Spleen (tissue), 7 donors: ENCODE measurements at regions not wholly inside any gene's neighbourhood (a gene's known extent, or its start where the extent isn't known, plus 50 kb on each side); places are given as distances from the start of the nearest gene placed in this dataset.

Source experiments
- POLR2A ChIP-seq, 3 donors: fragments of 450-650 bp; IDR thresholded peaks; one replicate each; pipeline ENCODE4 v1.5.1; 2017; ENCODE audit warnings: antibody characterized with exemption in 3 of 3, mild to moderate bottlenecking in 1 of 3
- TF ChIP-seq, protein P1 (sequence below), 11 experiments: fragments of 200-600 bp in 7 of 11; fragments of 450-650 bp in 4 of 11; sonication (generic) in 4 of 11; IDR thresholded peaks in 8 of 11; conservative IDR thresholded peaks in 3 of 11; 1 replicate in 7 of 11; 2 replicates in 4 of 11; pipeline versions ENCODE4 v1.4.0 to v1.8.0; 2016 to 2021; ENCODE audit warnings: antibody characterized with exemption in 11 of 11, inconsistent platforms in 4 of 11, mild to moderate bottlenecking in 1 of 11
- donor health status: DM: no; HTN: no; CAD: no; lungs with moderate emphysema.
- donor health status: DM: no; HTN: no; CAD: no.
- donor health status: DM: no; HTN: no; CAD: no.

DNA sequence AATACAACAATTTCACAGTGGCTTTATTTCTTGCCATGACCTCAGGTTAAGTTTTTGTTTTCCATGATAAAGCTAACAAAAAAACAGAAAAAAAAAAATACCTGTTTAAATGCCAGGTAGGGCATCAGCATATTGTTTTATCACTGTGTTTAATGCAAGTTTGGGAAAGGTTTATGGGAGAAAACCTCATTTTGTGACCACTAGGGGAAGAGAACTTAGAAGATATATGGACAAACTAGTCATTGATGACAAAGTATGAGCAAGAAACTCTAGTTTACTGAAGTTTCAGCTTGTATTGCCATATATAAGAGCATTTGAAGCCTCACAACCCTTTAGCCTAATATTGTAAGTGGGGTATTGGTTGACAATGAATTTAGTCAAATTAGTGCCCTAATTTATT, 1431.4 kb upstream of the CDH18 start:
- TF ChIP-seq, protein P1, sequence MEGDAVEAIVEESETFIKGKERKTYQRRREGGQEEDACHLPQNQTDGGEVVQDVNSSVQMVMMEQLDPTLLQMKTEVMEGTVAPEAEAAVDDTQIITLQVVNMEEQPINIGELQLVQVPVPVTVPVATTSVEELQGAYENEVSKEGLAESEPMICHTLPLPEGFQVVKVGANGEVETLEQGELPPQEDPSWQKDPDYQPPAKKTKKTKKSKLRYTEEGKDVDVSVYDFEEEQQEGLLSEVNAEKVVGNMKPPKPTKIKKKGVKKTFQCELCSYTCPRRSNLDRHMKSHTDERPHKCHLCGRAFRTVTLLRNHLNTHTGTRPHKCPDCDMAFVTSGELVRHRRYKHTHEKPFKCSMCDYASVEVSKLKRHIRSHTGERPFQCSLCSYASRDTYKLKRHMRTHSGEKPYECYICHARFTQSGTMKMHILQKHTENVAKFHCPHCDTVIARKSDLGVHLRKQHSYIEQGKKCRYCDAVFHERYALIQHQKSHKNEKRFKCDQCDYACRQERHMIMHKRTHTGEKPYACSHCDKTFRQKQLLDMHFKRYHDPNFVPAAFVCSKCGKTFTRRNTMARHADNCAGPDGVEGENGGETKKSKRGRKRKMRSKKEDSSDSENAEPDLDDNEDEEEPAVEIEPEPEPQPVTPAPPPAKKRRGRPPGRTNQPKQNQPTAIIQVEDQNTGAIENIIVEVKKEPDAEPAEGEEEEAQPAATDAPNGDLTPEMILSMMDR (IDR thresholded peaks at IDR 0.05 in 8 of 11, conservative IDR thresholded peaks at IDR 0.05 in 3 of 11), result no peak
- TF ChIP-seq POLR2A (IDR thresholded peaks at IDR 0.05), result no peak
